GM19025 (cell line): ENCODE measurements at regions not wholly inside any gene's neighbourhood (a gene's known extent, or its start where the extent isn't known, plus 50 kb on each side); places are given as distances from the start of the nearest gene placed in this dataset.
"Not testable (repeated sequence)": the region's sequence is repeated elsewhere in the genome, so short reads cannot be mapped to it uniquely, and the experiment has no call there.

ENCODE experiments used
- ATAC-seq: cut with Tn5 transposase; IDR thresholded peaks from one replicate; pipeline ENCODE4 v1.9.1; 2021; ENCODE audit warnings: mild to moderate bottlenecking, low read depth, moderate library complexity; ENCODE audit not compliant: unreplicated experiment

GRCh38 chr2:129906861-129907235 lies 72.6 kb upstream of the RAB6C start:
- ATAC-seq: no peak

- no peak for ATAC-seq
These were observed 72.0 kb upstream of the RAB6C start for GRCh38 chr2:129907256-129907998.

GRCh38 chr2:129908721-129909373 lies 70.6 kb upstream of the RAB6C start:
- ATAC-seq: no peak

- ATAC-seq: no peak
These were observed 69.6 kb upstream of the RAB6C start for GRCh38 chr2:129909651-129910418.

- ATAC-seq: no peak
These were observed 68.8 kb upstream of the RAB6C start for GRCh38 chr2:129910446-129911362.

GRCh38 chr2:129911363-129912065 lies 68.0 kb upstream of the RAB6C start:
- no peak for ATAC-seq

- no peak for ATAC-seq
These were observed 67.2 kb upstream of the RAB6C start for GRCh38 chr2:129912066-129912820.

- ATAC-seq: no peak
These were observed 66.4 kb upstream of the RAB6C start for GRCh38 chr2:129912871-129913694.

GRCh38 chr2:129913695-129914495 lies 65.6 kb upstream of the RAB6C start:
- ATAC-seq: no peak

GRCh38 chr2:129914538-129915302 lies 64.7 kb upstream of the RAB6C start:
- no peak for ATAC-seq

- ATAC-seq: no peak
These were observed 64.1 kb upstream of the RAB6C start for GRCh38 chr2:129915303-129915840.

GRCh38 chr2:129918604-129919003 lies 60.9 kb upstream of the RAB6C start:
- no peak for ATAC-seq

- ATAC-seq: no peak
These were observed 56.7 kb upstream of the RAB6C start for GRCh38 chr2:129922571-129923264.

- no peak for ATAC-seq
These were observed 56.0 kb upstream of the RAB6C start for GRCh38 chr2:129923265-129924091.

GRCh38 chr2:129924115-129924514 lies 55.4 kb upstream of the RAB6C start:
- ATAC-seq: not testable (repeated sequence)
